ENCODE measurements at regions not wholly inside any gene's neighbourhood (a gene's known extent, or its start where the extent isn't known, plus 50 kb on each side); places are given as distances from the start of the nearest gene placed in this dataset.
"Not testable (repeated sequence)": the region's sequence is repeated elsewhere in the genome, so short reads cannot be mapped to it uniquely, and the experiment has no call there.

- DNase-seq, result no peak
Measured at GRCh38 chr15:30030345-30030744, 52.4 kb upstream of the GOLGA8J start.

- DNase-seq, result peak; percentile 17
Measured at GRCh38 chr15:30023798-30024295, 58.9 kb upstream of the GOLGA8J start.

GRCh38 chr15:30010746-30011145, 72.0 kb upstream of the GOLGA8J start:
- no peak for DNase-seq

- no peak for DNase-seq
Measured at GRCh38 chr15:30008156-30008555, 74.6 kb upstream of the GOLGA8J start.

- DNase-seq, result no peak
Measured at GRCh38 chr15:30001602-30002001, 81.2 kb upstream of the GOLGA8J start.

- DNase-seq, result peak; percentile 19
Measured at GRCh38 chr15:29998033-29998432, 84.7 kb upstream of the GOLGA8J start.

GRCh38 chr15:29997499-29997898, 85.3 kb upstream of the GOLGA8J start:
- DNase-seq, result no peak

GRCh38 chr15:29994284-29994683, 88.5 kb upstream of the GOLGA8J start:
- no peak for DNase-seq

- DNase-seq, result no peak
Measured at GRCh38 chr15:29990954-29991353, 91.8 kb upstream of the GOLGA8J start.

GRCh38 chr15:29990035-29990434, 92.7 kb upstream of the GOLGA8J start:
- DNase-seq, result no peak

- no peak for DNase-seq
Measured at GRCh38 chr15:29988701-29989100, 94.1 kb upstream of the GOLGA8J start.

GRCh38 chr15:29986946-29987345, 95.8 kb upstream of the GOLGA8J start:
- no peak for DNase-seq

- DNase-seq, result no peak
Measured at GRCh38 chr15:29978411-29979382, 104.1 kb upstream of the GOLGA8J start.

GRCh38 chr15:29974056-29974455, 108.7 kb upstream of the GOLGA8J start:
- not testable (repeated sequence) for DNase-seq

GRCh38 chr15:29972051-29972450, 110.7 kb upstream of the GOLGA8J start:
- DNase-seq, result no peak

GRCh38 chr15:29970402-29970695, 112.4 kb upstream of the GOLGA8J start:
- DNase-seq, result no peak

- DNase-seq, result no peak
Measured at GRCh38 chr15:29969562-29970401, 113.0 kb upstream of the GOLGA8J start.

- no peak for DNase-seq
Measured at GRCh38 chr15:29968895-29969561, 113.7 kb upstream of the GOLGA8J start.

- no peak for DNase-seq
Measured at GRCh38 chr15:29968099-29968894, 114.5 kb upstream of the GOLGA8J start.

- DNase-seq, result no peak
Measured at GRCh38 chr15:29962407-29962806, 120.3 kb upstream of the GOLGA8J start.

GRCh38 chr15:29959384-29960137, 123.2 kb upstream of the GOLGA8J start:
- DNase-seq, result no peak
